Stomach (tissue), 8 donors: ENCODE measurements at regions not wholly inside any gene's neighbourhood (a gene's known extent, or its start where the extent isn't known, plus 50 kb on each side); places are given as distances from the start of the nearest gene placed in this dataset.

Experiments used
- DNase-seq, 2 donors: peaks; one replicate each; pipeline versions ENCODE4 v3.0.0 to v3.0.0-alpha.2; 2013 to 2019
- H3K27ac ChIP-seq, 5 donors: fragments of 200-600 bp in 4 of 5; sonication (generic) in 4 of 5; one replicate each; pipeline ENCODE4 v1.5.1; 2013 to 2019; ENCODE audit warnings: mild to moderate bottlenecking in 1 of 5, moderate library complexity in 1 of 5
- H3K27me3 ChIP-seq, 3 donors: fragments of 200-600 bp; sonication (generic); one replicate each; pipeline ENCODE4 v1.5.1; 2017 to 2019; ENCODE audit warnings: mixed run types in 1 of 3
- H3K36me3 ChIP-seq, 4 donors: fragments of 200-600 bp; sonication (generic); 1 replicate in 3 of 4; 2 replicates in 1 of 4; pipeline ENCODE4 v1.5.1; 2016 to 2019
- H3K4me1 ChIP-seq, 4 donors: fragments of 200-600 bp; sonication (generic); one replicate each; pipeline ENCODE4 v1.5.1; 2016 to 2019
- H3K4me3 ChIP-seq, 4 donors: fragments of 200-600 bp; sonication (generic) in 3 of 4; one replicate each; pipeline ENCODE4 v1.5.1; 2016 to 2019; ENCODE audit warnings: mild to moderate bottlenecking in 1 of 4
- H3K9me3 ChIP-seq, 4 donors: fragments of 200-600 bp; sonication (generic); one replicate each; pipeline ENCODE4 v1.5.1; 2016 to 2019
- CTCF ChIP-seq, 7 experiments: fragments of 450-650 bp in 4 of 7; fragments of 200-600 bp in 3 of 7; sonication (generic) in 3 of 7; IDR thresholded peaks; one replicate each; pipeline ENCODE4 v1.5.1; 2016 to 2019; ENCODE audit warnings: antibody characterized with exemption in 7 of 7, control low read depth in 2 of 7, mild to moderate bottlenecking in 1 of 7
- EP300 ChIP-seq: sonication (generic); formaldehyde crosslinking; IDR thresholded peaks from one replicate; pipeline ENCODE4 v1.6.1; 2017; ENCODE audit warnings: antibody characterized with exemption
- POLR2A ChIP-seq, 4 donors: fragments of 450-650 bp; IDR thresholded peaks; one replicate each; pipeline ENCODE4 v1.6.1; 2016; ENCODE audit warnings: antibody characterized with exemption in 4 of 4, control low read depth in 2 of 4, mild to moderate bottlenecking in 1 of 4, moderate library complexity in 1 of 4
- POLR2AphosphoS5 ChIP-seq, 3 donors: sonication (generic); formaldehyde crosslinking; IDR thresholded peaks; one replicate each; pipeline ENCODE4 v1.6.1; 2016; ENCODE audit warnings: antibody characterized with exemption in 3 of 3
- WGBS, 5 donors: extraction: QIAGEN DNeasy Blood & Tissue Kit in 3 of 5; methylation state at CpG; one replicate each; pipeline versions ENCODE4 v1.1.5 to v1.1.7; 2013 to 2018; 5-methylcytosine and 5-hydroxymethylcytosine counted together
- intact Hi-C: fragments of 100-400 bp; cut with DNase I; formaldehyde crosslinking; loops from one replicate; pipeline ENCODE4 v1.15.1; 2023; ENCODE audit warnings: low total_unique reads
- donor health status: healthy with polysubstance abuse.
- donor health status: Bipolar disorder and iron deficiency.
- donor health status: healthy.

DNA sequence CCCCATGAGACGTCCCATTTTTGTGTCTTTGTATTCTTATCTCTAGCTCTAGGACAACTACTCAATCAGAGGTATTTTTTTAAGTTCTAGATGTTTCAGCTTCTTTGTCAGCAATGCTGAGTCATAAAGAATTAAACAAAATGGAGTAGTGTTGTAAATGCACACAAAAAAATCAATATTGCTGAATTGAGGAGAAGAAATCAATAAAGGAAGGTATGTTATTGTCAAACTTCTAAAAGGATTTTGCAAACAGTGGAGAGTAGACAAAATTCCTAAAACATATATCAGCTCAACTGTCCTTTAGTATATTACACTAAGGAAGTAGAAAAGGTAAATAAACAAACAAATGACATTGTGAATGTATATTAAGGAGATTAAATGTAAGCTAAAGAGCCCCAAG, 726.1 kb upstream of the NRXN1 start:
- 30 to 52% (median 43%) methylated on average over 1 of the region's 1 CpG for WGBS, 5 donors
- Histone ChIP-seq H3K36me3 (no peaks in the 10 kb centered on the region), H3K4me1 (no peaks in the 10 kb centered on the region), H3K27ac (no peak overlapping the region), H3K9me3 (peaks cover 0 to 4% (median 1%) of the 10 kb centered on the region in 4 donors), H3K27me3 (no peaks in the 10 kb centered on the region), H3K4me3 (no peak overlapping the region)
- intact Hi-C loops = no loop called here
- TF ChIP-seq POLR2AphosphoS5 (IDR thresholded peaks at IDR 0.05) = no peak
- no peak for TF ChIP-seq CTCF (IDR thresholded peaks at IDR 0.05)
- TF ChIP-seq POLR2A (IDR thresholded peaks at IDR 0.05) = no peak
- TF ChIP-seq EP300 = no peak
- no peak for DNase-seq

- Histone ChIP-seq H3K9me3 (no peaks in the 10 kb centered on the region), H3K4me1 (no peaks in the 10 kb centered on the region), H3K27ac (no peak overlapping the region), H3K4me3 (no peak overlapping the region), H3K27me3 (no peaks in the 10 kb centered on the region), H3K36me3 (no peaks in the 10 kb centered on the region)
- 85 to 95% (median 91%) methylated on average over 1 of the region's 1 CpG for WGBS, 5 donors
- DNase-seq = no peak
- TF ChIP-seq POLR2A (IDR thresholded peaks at IDR 0.05) (no peak), CTCF (IDR thresholded peaks at IDR 0.05) (no peak)
- intact Hi-C loops = no loop called here
These were observed 702.2 kb upstream of the NRXN1 start for GRCh38 chr2:51734115-51734514.

- Histone ChIP-seq H3K4me1 (no peaks in the 10 kb centered on the region), H3K4me3 (no peak overlapping the region), H3K27me3 (no peaks in the 10 kb centered on the region), H3K27ac (no peak overlapping the region), H3K9me3 (no peaks in the 10 kb centered on the region), H3K36me3 (no peaks in the 10 kb centered on the region)
- WGBS, 5 donors = 0 to 74% (median 4%) methylated on average over 1 of the region's 1 CpG
- TF ChIP-seq POLR2A (IDR thresholded peaks at IDR 0.05) (no peak), POLR2AphosphoS5 (IDR thresholded peaks at IDR 0.05) (no peak), CTCF (IDR thresholded peaks at IDR 0.05) (no peak)
- DNase-seq = no peak
- intact Hi-C loops = no loop called here
These were observed 691.8 kb upstream of the NRXN1 start for GRCh38 chr2:51723691-51724090.

DNA sequence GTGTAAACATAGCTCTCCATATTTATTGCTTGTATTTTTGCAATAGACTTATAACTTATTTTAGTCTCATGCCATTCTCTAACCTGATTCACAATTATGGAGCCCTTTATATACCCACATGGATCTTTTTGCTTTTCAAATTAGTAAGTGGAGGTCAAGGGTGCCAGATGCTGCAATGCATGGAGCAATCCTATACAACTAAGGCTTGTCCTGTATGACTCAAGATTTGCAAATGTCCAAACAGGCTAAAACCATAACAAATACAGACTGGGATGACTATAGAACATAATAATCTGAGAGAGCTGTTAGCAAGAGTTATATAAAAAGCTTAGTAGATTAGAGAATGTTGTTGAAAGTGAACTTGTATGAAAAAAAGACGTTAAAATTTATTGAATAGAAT, 690.4 kb upstream of the NRXN1 start:
- WGBS, 5 donors = 59 to 70% (median 65%) methylated on average over 1 of the region's 1 CpG

More for the DNA sequence above, 690.4 kb upstream of the NRXN1 start:
- H3K4me1 ChIP-seq = no peaks in the 10 kb centered on the region
- H3K9me3 ChIP-seq = no peaks in the 10 kb centered on the region
- DNase-seq = no peak
- no peaks in the 10 kb centered on the region for H3K27me3 ChIP-seq
- TF ChIP-seq POLR2A (IDR thresholded peaks at IDR 0.05) (no peak), CTCF (IDR thresholded peaks at IDR 0.05) (no peak), EP300 (no peak), POLR2AphosphoS5 (IDR thresholded peaks at IDR 0.05) (no peak)
- intact Hi-C loops = no loop called here
- no peak overlapping the region for H3K4me3 ChIP-seq
- no peak overlapping the region for H3K27ac ChIP-seq
- H3K36me3 ChIP-seq = no peaks in the 10 kb centered on the region
